WERI-Rb-1 (cell line): ENCODE measurements at regions not wholly inside any gene's neighbourhood (a gene's known extent, or its start where the extent isn't known, plus 50 kb on each side); places are given as distances from the start of the nearest gene placed in this dataset.

ENCODE experiments used
- DNase-seq: peaks from one replicate; pipeline ENCODE4 v3.0.0-alpha.2; 2020
- H3K27ac ChIP-seq: fragments of 250-450 bp; sonication (Bioruptor Pico); 2 replicates; pipeline ENCODE4 v1.5.1; 2020; ENCODE audit warnings: mild to moderate bottlenecking, moderate library complexity
- H3K27me3 ChIP-seq: fragments of 250-450 bp; sonication (Bioruptor Pico); 2 replicates; pipeline ENCODE4 v1.5.1; 2021; ENCODE audit warnings: mild to moderate bottlenecking, low read depth, moderate library complexity; ENCODE audit not compliant: insufficient read depth, severe bottlenecking
- H3K36me3 ChIP-seq: fragments of 250-450 bp; sonication (Bioruptor Pico); 2 replicates; pipeline ENCODE4 v1.5.1; 2020; ENCODE audit warnings: mild to moderate bottlenecking, moderate library complexity
- H3K4me3 ChIP-seq: 2 replicates; pipeline ENCODE4 v1.5.1; 2011; ENCODE audit warnings: low read depth, mild to moderate bottlenecking, control low read depth, low read length
- H3K9me3 ChIP-seq: fragments of 250-450 bp; sonication (Bioruptor Pico); 2 replicates; pipeline ENCODE4 v1.5.1; 2021; ENCODE audit warnings: mild to moderate bottlenecking, moderate library complexity; ENCODE audit not compliant: severe bottlenecking
- TF ChIP-seq, protein P1 (sequence below): IDR thresholded peaks from 2 replicates; pipeline ENCODE4 v1.5.1; 2011; ENCODE audit warnings: low read depth, mild to moderate bottlenecking, control low read depth, inconsistent platforms, low read length

DNA sequence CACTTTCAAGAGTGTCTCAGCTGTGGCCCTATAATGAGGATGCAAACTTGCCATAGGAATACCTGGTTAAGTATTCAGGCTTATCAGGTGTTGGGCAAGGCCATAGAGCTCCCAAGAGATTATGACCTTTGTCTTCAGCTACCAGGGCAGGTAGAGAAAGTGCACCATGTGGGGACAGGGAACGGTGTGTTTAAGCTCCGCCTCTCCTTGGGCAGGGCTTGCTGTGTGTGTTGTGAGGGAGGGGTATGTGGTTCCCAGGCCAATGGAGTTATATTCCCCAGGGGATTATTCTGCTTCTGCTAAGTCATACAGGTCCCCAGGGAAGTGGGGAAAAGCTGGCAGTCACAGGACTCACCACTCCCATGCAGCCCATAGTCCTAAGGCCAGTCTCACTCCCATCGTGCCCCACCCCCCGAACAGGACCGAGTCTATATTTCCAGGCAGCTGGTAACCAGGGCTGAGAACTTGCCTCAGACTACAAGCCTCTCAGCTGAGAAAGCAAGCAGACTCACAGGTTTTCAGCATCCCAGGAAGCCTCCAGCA is 660.2 kb downstream of the HTR1B start:
- DNase-seq, result no peak
- Histone ChIP-seq H3K27me3 (no peaks in the 10 kb centered on the region), H3K4me3 (no peak overlapping the region), H3K9me3 (no peaks in the 10 kb centered on the region), H3K36me3 (no peaks in the 10 kb centered on the region), H3K27ac (no peak overlapping the region)
- TF ChIP-seq, protein P1, sequence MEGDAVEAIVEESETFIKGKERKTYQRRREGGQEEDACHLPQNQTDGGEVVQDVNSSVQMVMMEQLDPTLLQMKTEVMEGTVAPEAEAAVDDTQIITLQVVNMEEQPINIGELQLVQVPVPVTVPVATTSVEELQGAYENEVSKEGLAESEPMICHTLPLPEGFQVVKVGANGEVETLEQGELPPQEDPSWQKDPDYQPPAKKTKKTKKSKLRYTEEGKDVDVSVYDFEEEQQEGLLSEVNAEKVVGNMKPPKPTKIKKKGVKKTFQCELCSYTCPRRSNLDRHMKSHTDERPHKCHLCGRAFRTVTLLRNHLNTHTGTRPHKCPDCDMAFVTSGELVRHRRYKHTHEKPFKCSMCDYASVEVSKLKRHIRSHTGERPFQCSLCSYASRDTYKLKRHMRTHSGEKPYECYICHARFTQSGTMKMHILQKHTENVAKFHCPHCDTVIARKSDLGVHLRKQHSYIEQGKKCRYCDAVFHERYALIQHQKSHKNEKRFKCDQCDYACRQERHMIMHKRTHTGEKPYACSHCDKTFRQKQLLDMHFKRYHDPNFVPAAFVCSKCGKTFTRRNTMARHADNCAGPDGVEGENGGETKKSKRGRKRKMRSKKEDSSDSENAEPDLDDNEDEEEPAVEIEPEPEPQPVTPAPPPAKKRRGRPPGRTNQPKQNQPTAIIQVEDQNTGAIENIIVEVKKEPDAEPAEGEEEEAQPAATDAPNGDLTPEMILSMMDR, result no peak

DNA sequence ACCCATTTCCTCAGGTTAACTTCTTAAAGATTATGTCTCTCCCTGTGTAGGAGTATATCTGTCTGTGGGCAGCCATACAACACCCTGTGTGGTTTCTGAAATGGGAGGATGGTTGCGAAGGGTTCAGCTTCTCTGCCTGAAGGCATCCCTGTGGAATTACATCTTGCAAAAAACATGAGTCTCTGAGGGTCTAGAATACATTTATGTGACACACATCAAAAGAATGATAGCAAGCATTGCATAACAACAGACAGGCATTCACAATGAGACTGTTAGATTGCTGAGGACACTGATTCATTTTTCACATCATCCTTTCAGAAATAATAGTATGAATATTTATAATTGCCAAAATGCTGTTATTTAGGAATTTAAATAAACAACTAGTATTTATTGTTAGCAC is 670.9 kb downstream of the HTR1B start:
- H3K27me3 ChIP-seq, result no peaks in the 10 kb centered on the region
- no peaks in the 10 kb centered on the region for H3K36me3 ChIP-seq
- no peaks in the 10 kb centered on the region for H3K9me3 ChIP-seq
- TF ChIP-seq, protein P1, result no peak
- DNase-seq, result no peak
- no peak overlapping the region for H3K4me3 ChIP-seq
- H3K27ac ChIP-seq, result no peak overlapping the region

DNA sequence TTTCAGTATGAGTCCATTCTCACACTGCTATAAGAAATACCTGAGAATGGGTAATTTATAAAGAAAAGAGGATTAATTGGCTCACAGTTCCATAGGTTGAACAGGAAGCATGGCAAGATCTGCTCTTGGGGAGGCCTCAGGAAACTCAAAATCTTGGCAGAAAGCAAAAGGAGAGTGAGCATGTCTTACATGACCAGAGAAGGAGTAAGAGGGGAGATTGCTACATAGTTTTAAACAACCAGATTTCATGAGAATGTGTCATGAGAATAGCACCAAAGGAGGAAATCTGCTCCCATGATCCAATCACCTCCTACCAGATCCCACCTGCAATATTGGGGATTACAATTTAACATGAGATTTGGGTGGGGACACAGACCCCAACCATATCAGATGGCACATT is 672.4 kb downstream of the HTR1B start:
- Histone ChIP-seq H3K36me3 (no peaks in the 10 kb centered on the region), H3K27me3 (no peaks in the 10 kb centered on the region), H3K9me3 (no peaks in the 10 kb centered on the region), H3K27ac (no peak overlapping the region), H3K4me3 (no peak overlapping the region)
- no peak for DNase-seq
- TF ChIP-seq, protein P1, result no peak

DNA sequence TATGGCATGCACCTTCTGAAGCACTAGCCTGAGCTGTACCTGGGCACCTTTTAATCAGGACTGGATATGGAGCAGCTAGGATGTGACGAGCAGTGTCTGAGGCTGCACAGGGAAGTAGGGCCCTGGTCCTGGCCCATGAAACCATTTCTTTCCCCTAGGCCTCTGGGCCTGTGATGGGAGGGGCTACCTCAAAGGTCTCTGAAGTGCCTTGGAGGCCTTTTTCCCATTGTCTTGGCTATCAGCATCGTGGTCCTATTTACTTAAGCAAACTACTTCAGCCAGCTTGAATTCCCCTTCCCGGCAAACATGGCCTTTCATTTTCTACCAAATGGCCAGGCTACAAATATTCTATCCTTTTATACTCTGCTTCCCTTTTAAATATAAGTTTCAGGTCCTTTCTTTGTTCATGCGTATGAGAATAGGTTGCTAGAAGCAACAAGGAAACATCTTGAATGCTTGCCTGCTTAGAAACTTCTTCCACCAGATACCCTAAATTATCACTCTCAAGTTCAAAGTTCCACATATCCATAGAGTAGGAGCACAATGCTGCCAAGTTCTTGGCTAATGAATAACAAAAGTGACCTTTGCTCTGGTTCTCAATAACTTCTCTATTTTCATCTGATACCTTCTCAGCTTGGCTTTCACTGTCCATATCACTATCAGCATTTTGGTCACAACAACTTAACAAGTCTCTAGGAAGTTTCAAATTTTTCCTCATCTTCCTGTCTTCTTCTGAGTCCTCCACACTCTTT is 673.1 kb downstream of the HTR1B start:
- no peaks in the 10 kb centered on the region for H3K27me3 ChIP-seq
- TF ChIP-seq, protein P1, result no peak
- H3K36me3 ChIP-seq, result no peaks in the 10 kb centered on the region
- H3K9me3 ChIP-seq, result no peaks in the 10 kb centered on the region
- no peak overlapping the region for H3K27ac ChIP-seq
- H3K4me3 ChIP-seq, result no peak overlapping the region
- no peak for DNase-seq

DNA sequence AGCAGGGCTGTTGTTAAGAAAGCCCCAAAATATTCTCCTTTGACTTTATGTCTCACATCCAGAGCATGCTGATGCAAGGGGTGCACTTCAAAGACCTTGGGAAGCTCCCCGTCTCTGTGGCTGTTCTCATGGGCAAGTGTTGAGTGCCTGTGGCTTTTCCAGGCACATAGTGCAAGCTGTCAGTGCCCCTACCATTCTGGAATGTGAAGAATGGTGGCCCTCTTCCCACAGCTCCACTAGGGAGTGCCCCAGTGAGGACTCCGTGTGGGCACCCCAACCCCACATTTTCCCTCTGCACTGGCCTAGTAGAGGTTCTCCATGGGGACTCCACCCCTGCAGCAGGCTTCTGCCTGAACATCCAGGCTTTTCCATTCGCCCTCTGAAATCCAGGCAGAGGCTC is 673.7 kb downstream of the HTR1B start:
- H3K27ac ChIP-seq, result no peak overlapping the region
- TF ChIP-seq, protein P1, result no peak

DNA sequence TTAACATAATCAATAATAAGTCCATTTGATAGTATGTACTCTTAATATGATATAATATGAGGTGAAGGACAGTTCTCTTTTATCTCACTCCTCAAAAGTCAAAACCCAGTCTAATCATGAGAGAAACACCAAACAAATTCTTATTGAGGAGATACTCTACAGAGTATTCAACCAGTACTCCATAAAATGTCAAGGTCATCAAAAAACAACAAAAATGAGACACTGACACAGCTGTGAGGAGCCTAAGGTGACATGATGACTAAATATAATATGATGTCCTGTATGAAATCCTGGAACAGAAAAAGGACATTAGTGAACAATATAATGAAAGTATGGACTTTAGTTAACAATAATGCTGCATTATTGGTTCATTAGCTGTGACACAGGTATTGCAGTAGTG is 675.1 kb downstream of the HTR1B start:
- Histone ChIP-seq H3K27ac (no peak overlapping the region), H3K4me3 (no peak overlapping the region), H3K9me3 (no peaks in the 10 kb centered on the region), H3K36me3 (no peaks in the 10 kb centered on the region), H3K27me3 (no peaks in the 10 kb centered on the region)
- no peak for DNase-seq
- TF ChIP-seq, protein P1, result no peak

More for the DNA sequence above, 673.7 kb downstream of the HTR1B start:
- Histone ChIP-seq H3K9me3 (no peaks in the 10 kb centered on the region), H3K36me3 (no peaks in the 10 kb centered on the region), H3K27me3 (no peaks in the 10 kb centered on the region), H3K4me3 (no peak overlapping the region)
- DNase-seq, result no peak
